ELR (cell line): ENCODE measurements at regions not wholly inside any gene's neighbourhood (a gene's known extent, or its start where the extent isn't known, plus 50 kb on each side); places are given as distances from the start of the nearest gene placed in this dataset.

Experiments
- DNase-seq: peaks from one replicate; pipeline ENCODE4 v3.0.0-alpha.2; 2015; ENCODE audit warnings: low read depth

GRCh38 chr10:89153971-89154370, 53.1 kb downstream of the CH25H start:
- no peak for DNase-seq

GRCh38 chr10:89153116-89153515, 54.0 kb downstream of the CH25H start:
- DNase-seq: no peak

GRCh38 chr10:89151857-89152256, 55.3 kb downstream of the CH25H start:
- no peak for DNase-seq

- no peak for DNase-seq
Observed at GRCh38 chr10:89148061-89148460, 59.1 kb downstream of the CH25H start.

- peak; percentile 32 for DNase-seq
Observed at GRCh38 chr10:89147256-89147655, 59.9 kb downstream of the CH25H start.

- DNase-seq: no peak
Observed at GRCh38 chr10:89144836-89145235, 62.3 kb downstream of the CH25H start.

GRCh38 chr10:89142590-89142989, 64.5 kb downstream of the CH25H start:
- no peak for DNase-seq

- DNase-seq: no peak
Observed at GRCh38 chr10:89138755-89139490, 68.2 kb downstream of the CH25H start.

GRCh38 chr10:89134963-89135362, 72.2 kb downstream of the CH25H start:
- no peak for DNase-seq

- peak; percentile 82 for DNase-seq
Observed at GRCh38 chr10:89129911-89130310, 77.2 kb downstream of the CH25H start.

- DNase-seq: peak; percentile 33
Observed at GRCh38 chr10:89122433-89123051, 84.6 kb downstream of the CH25H start.

GRCh38 chr10:89121764-89122020, 85.4 kb downstream of the CH25H start:
- no peak for DNase-seq

- DNase-seq: no peak
Observed at GRCh38 chr10:89120931-89121763, 86.0 kb downstream of the CH25H start.

GRCh38 chr10:89119651-89120050, 87.5 kb downstream of the CH25H start:
- no peak for DNase-seq

GRCh38 chr10:89118091-89118490, 89.0 kb downstream of the CH25H start:
- DNase-seq: peak; percentile 62

GRCh38 chr10:89115876-89116627, 91.1 kb downstream of the CH25H start:
- DNase-seq: peak; percentile 71

GRCh38 chr10:89114846-89115625, 92.1 kb downstream of the CH25H start:
- DNase-seq: no peak

GRCh38 chr10:89102735-89103134, 104.4 kb downstream of the CH25H start:
- no peak for DNase-seq

- no peak for DNase-seq
Observed at GRCh38 chr10:89101943-89102342, 105.2 kb downstream of the CH25H start.

- DNase-seq: peak; percentile 60
Observed at GRCh38 chr10:89100680-89101079, 106.4 kb downstream of the CH25H start.

- DNase-seq: no peak
Observed at GRCh38 chr10:89097226-89097625, 106.6 kb downstream of the FAS start.
